ENCODE measurements at regions not wholly inside any gene's neighbourhood (a gene's known extent, or its start where the extent isn't known, plus 50 kb on each side); places are given as distances from the start of the nearest gene placed in this dataset.

DNA sequence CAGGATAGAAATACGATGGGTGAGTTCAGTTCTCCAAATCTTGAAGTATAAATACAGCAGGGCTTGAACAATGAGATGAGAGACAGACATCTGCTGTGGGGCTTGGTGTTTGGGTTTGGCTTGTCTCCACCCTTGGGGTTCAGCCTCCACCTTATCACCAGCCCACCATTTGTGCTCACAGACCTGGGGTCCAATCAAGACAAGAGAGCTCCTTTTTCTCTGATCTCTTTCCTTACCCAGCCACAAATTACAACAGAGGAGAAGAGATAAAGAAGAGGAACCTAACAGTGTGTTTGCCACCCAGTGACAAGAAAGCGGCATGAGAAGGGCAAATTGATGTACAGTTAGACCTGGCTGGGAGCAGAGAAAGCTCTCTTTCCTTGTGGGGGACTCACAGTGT lies 204.5 kb upstream of the CXCR4 start:
- TF ChIP-seq ZNF384 (IDR thresholded peaks at IDR 0.05) (no peak), ELF4 (IDR thresholded peaks at IDR 0.05) (no peak), TARDBP (IDR thresholded peaks at IDR 0.05) (no peak), FOXM1 (IDR thresholded peaks at IDR 0.05; ENCODE audit: borderline replicate concordance) (no peak), FOXK2 (IDR thresholded peaks at IDR 0.05) (no peak), ARNT (IDR thresholded peaks at IDR 0.05) (no peak)
- TF ChIP-seq, protein P1, sequence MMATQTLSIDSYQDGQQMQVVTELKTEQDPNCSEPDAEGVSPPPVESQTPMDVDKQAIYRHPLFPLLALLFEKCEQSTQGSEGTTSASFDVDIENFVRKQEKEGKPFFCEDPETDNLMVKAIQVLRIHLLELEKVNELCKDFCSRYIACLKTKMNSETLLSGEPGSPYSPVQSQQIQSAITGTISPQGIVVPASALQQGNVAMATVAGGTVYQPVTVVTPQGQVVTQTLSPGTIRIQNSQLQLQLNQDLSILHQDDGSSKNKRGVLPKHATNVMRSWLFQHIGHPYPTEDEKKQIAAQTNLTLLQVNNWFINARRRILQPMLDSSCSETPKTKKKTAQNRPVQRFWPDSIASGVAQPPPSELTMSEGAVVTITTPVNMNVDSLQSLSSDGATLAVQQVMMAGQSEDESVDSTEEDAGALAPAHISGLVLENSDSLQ (IDR thresholded peaks at IDR 0.05) = no peak

Data from HEK293T (cell line).